ENCODE measurements at regions not wholly inside any gene's neighbourhood (a gene's known extent, or its start where the extent isn't known, plus 50 kb on each side); places are given as distances from the start of the nearest gene placed in this dataset.

DNA sequence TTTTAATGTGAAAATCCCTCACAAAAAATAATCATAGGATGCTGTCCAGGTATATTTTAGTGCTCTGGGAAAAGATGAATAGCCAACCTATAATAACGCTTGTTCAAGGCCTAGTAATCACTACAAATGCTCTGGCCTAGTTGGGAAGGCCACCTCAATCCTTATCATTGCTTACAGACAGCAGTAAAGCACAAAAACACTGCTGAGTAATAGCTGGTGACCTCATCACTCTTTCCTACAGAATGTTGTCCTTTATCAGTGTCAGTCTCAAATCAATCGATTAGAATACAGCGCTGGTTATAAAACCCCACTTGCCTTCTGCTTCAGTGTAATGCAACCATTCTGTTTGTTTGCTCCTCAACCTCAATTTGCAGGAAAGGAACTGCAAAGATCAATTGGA lies 72.6 kb upstream of the STEAP1 start:
- H3K4me1 ChIP-seq (ENCODE audit: control insufficient read depth, low read length) = no peaks in the 10 kb centered on the region
- H3K36me3 ChIP-seq (ENCODE audit: control insufficient read depth, low read length) = no peaks in the 10 kb centered on the region
- no peaks in the 10 kb centered on the region for H3K79me2 ChIP-seq (ENCODE audit: control insufficient read depth, low read length)
- no peaks in the 10 kb centered on the region for H3F3A ChIP-seq (ENCODE audit: control insufficient read depth, insufficient read depth)
- H3K27me3 ChIP-seq (ENCODE audit: control insufficient read depth, low read length) = peaks cover 5% of the 10 kb centered on the region; the same call in 1 of the 2 replicates
- H3K9me3 ChIP-seq (ENCODE audit: control insufficient read depth, insufficient read depth, low read length) = no peaks in the 10 kb centered on the region
- no peaks in the 10 kb centered on the region for H3K9me2 ChIP-seq (replicated peaks; ENCODE audit: control insufficient read depth, low read length)
- TF ChIP-seq EZH2phosphoT487 (IDR thresholded peaks at IDR 0.05; ENCODE audit: borderline replicate concordance, low read length) = no peak
- TF ChIP-seq, protein P1, sequence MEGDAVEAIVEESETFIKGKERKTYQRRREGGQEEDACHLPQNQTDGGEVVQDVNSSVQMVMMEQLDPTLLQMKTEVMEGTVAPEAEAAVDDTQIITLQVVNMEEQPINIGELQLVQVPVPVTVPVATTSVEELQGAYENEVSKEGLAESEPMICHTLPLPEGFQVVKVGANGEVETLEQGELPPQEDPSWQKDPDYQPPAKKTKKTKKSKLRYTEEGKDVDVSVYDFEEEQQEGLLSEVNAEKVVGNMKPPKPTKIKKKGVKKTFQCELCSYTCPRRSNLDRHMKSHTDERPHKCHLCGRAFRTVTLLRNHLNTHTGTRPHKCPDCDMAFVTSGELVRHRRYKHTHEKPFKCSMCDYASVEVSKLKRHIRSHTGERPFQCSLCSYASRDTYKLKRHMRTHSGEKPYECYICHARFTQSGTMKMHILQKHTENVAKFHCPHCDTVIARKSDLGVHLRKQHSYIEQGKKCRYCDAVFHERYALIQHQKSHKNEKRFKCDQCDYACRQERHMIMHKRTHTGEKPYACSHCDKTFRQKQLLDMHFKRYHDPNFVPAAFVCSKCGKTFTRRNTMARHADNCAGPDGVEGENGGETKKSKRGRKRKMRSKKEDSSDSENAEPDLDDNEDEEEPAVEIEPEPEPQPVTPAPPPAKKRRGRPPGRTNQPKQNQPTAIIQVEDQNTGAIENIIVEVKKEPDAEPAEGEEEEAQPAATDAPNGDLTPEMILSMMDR (IDR thresholded peaks at IDR 0.05; ENCODE audit: low read depth, low read length, poor library complexity, severe bottlenecking) = no peak
- H3K27ac ChIP-seq (ENCODE audit: low read depth, low read length) = no peak overlapping the region
- H4K20me1 ChIP-seq (ENCODE audit: control insufficient read depth, insufficient read depth, low read depth, low read length) = no peaks in the 10 kb centered on the region
- H3K4me2 ChIP-seq (ENCODE audit: low read length) = no peak overlapping the region
- H3K4me3 ChIP-seq (ENCODE audit: low read length) = no peak overlapping the region

DNA sequence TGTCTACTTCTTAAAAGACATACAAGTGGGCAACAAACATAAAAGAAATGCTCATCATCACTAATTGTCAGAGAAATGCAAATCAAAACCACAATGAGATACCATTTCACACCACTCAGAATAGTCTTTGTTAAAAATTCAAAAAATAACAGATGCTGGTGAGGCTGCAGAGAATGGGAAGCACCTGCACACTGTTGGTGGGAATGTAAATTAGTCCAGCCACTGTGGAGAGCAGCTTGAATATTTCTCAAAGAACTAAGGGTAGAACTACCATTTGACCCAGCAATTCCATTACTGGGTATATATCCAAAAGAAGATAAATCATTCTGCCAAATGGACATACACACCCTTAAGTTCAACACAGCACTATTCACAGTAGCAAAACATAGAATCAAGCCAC lies 61.8 kb upstream of the STEAP1 start:
- H3K4me1 ChIP-seq (ENCODE audit: control insufficient read depth, low read length) = no peaks in the 10 kb centered on the region
- H3K9me3 ChIP-seq (ENCODE audit: control insufficient read depth, insufficient read depth, low read length) = no peaks in the 10 kb centered on the region
- no peak overlapping the region for H3K4me2 ChIP-seq (ENCODE audit: low read length)
- no peaks in the 10 kb centered on the region for H3K27me3 ChIP-seq (ENCODE audit: control insufficient read depth, low read length)
- no peak overlapping the region for H3K4me3 ChIP-seq (ENCODE audit: low read length)
- H3K79me2 ChIP-seq (ENCODE audit: control insufficient read depth, low read length) = no peaks in the 10 kb centered on the region
- TF ChIP-seq, protein P1 (IDR thresholded peaks at IDR 0.05; ENCODE audit: low read depth, low read length, poor library complexity, severe bottlenecking) = no peak
- no peak for TF ChIP-seq EZH2phosphoT487 (IDR thresholded peaks at IDR 0.05; ENCODE audit: borderline replicate concordance, low read length)
- H3K9me2 ChIP-seq (replicated peaks; ENCODE audit: control insufficient read depth, low read length) = no peaks in the 10 kb centered on the region
- no peak overlapping the region for H3K27ac ChIP-seq (ENCODE audit: low read depth, low read length)
- H3F3A ChIP-seq (ENCODE audit: control insufficient read depth, insufficient read depth) = no peaks in the 10 kb centered on the region
- no peaks in the 10 kb centered on the region for H4K20me1 ChIP-seq (ENCODE audit: control insufficient read depth, insufficient read depth, low read depth, low read length)
- no peaks in the 10 kb centered on the region for H3K36me3 ChIP-seq (ENCODE audit: control insufficient read depth, low read length)

DNA sequence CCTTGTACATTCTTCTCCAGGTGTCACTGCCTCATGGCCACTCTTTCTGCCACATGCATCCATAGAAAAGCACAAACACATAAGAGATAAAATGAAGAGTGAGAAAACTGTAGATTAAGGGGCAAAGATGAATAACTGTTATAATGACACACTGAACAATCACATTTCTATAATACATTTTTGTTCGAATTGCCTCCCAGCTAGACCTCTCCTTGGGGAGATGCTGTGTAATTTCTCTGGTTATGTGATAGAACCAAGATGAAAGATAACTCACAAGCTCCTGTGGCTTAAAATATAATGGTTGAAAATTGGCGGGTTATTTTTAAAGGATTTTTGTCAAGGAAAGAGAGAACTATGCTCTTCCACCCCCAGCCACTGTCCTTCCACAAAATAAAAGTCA lies 60.2 kb upstream of the STEAP1 start:
- TF ChIP-seq, protein P1 (IDR thresholded peaks at IDR 0.05; ENCODE audit: low read depth, low read length, poor library complexity, severe bottlenecking) = no peak
- TF ChIP-seq EZH2phosphoT487 (IDR thresholded peaks at IDR 0.05; ENCODE audit: borderline replicate concordance, low read length) = no peak
- Histone ChIP-seq H3K27ac (ENCODE audit: low read depth, low read length) (no peak overlapping the region), H3K4me2 (ENCODE audit: low read length) (no peak overlapping the region), H3K79me2 (ENCODE audit: control insufficient read depth, low read length) (no peaks in the 10 kb centered on the region), H3K36me3 (ENCODE audit: control insufficient read depth, low read length) (no peaks in the 10 kb centered on the region), H4K20me1 (ENCODE audit: control insufficient read depth, insufficient read depth, low read depth, low read length) (no peaks in the 10 kb centered on the region), H3K4me3 (ENCODE audit: low read length) (no peak overlapping the region), H3K4me1 (ENCODE audit: control insufficient read depth, low read length) (no peaks in the 10 kb centered on the region), H3F3A (ENCODE audit: control insufficient read depth, insufficient read depth) (no peaks in the 10 kb centered on the region), H3K27me3 (ENCODE audit: control insufficient read depth, low read length) (no peaks in the 10 kb centered on the region), H3K9me3 (ENCODE audit: control insufficient read depth, insufficient read depth, low read length) (no peaks in the 10 kb centered on the region), H3K9me2 (replicated peaks; ENCODE audit: control insufficient read depth, low read length) (no peaks in the 10 kb centered on the region)
